GM19324 (cell line): ENCODE measurements at regions not wholly inside any gene's neighbourhood (a gene's known extent, or its start where the extent isn't known, plus 50 kb on each side); places are given as distances from the start of the nearest gene placed in this dataset.

Experiments
- ATAC-seq: cut with Tn5 transposase; IDR thresholded peaks from one replicate; pipeline ENCODE4 v1.9.1; 2021; ENCODE audit warnings: mild to moderate bottlenecking, moderate library complexity; ENCODE audit not compliant: unreplicated experiment, low FRiP score

- ATAC-seq: no peak
Measured at GRCh38 chr1:68338081-68338480, 105.8 kb upstream of the WLS start.

- ATAC-seq: no peak
Measured at GRCh38 chr1:68332041-68332440, 99.7 kb upstream of the WLS start.

DNA sequence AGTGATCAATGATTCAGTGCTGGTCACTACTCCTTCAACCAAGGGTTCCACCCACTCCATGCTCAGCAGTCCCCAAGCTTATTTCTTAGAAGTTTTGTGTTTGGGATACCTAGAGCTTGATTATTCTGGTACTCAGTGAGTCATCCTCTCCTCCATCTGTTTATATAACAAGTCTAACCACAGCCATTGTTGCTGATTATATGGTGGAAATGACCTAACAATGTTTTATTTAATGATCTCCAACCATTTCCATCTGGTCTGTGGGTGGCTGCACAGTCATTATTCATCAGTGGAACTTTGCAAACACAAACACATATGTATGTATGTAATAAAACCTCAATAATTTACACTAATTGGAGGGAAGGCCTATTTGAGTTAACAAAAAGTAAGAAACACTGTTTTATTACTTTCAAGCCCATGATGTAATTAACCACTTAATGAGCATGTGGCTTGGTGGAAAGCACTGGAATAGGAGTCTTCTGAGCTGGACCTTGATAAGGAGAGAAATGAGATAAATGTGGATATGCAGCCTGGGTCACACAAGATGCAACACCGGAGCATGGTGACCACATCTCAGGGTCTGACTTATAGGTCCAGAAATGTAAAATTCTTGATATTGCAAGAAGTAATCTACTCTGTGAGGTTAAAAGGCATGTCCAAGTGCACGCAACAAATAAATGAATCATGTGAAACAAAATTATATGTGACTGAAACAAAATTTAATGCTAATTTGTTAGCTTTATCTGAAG lies 99.0 kb upstream of the WLS start:
- no peak for ATAC-seq

- no peak for ATAC-seq
Measured at GRCh38 chr1:68330391-68330790, 98.1 kb upstream of the WLS start.

GRCh38 chr1:68329096-68329835 lies 96.9 kb upstream of the WLS start:
- ATAC-seq: no peak

GRCh38 chr1:68328490-68328889 lies 96.2 kb upstream of the WLS start:
- ATAC-seq: no peak

GRCh38 chr1:68327414-68327813 lies 95.1 kb upstream of the WLS start:
- no peak for ATAC-seq

DNA sequence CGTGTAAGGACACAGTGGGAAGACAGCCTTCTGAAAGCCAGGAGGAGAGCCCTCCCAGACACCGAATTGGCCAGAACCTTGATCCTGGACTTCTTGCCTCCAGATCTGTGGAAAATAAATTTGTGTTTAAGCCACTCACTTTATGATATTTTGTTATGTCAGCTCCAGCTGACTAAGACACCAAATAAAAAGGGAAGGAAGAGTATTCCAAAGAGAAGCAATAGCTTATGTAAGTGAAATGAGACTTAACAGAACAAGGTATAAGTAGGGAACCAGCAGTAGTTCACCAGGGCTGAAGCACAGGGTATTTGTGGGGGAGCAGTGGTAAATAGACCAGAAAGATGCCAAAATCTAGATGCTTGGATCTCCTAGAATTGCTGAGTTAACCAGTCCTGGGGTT lies 94.2 kb upstream of the WLS start:
- no peak for ATAC-seq

DNA sequence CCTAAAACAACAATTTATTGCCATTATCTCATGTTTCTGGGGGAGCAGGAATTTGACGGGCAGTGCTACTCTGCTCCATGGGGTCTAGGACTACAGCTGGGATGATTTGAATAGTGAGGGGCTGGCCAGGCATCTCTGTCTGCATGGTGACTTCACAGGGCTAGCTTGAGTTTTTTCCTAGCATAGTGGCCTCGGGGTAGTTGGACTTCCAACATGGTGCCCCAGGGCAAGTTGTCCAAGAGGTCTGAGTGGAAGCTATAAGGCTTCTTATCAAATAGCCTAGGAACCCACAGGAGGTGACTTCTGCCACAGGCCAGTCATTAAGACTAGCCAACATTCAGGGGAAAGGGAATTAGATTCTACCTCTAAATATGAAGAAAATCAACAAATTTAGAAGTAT lies 92.0 kb upstream of the WLS start:
- no peak for ATAC-seq

GRCh38 chr1:68322837-68323687 lies 90.7 kb upstream of the WLS start:
- no peak for ATAC-seq

DNA sequence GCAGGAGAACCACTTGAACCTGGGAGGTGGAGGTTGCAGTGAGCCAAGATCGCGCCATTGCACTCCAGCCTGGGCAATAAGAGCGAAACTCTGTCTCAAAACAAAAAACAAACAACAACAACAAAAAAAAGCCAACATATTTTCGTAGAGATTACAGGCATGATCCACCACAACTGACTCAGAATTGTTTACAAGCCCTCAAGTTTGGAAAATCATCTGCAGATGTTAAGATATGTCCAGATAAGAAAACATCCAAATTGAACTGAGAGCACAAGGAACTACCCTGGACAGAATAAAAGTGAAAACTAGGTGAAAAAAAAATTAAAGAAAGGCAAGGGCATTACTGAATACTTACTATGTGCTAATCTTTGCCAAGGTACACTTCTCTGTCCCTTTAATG lies 89.8 kb upstream of the WLS start:
- no peak for ATAC-seq

- no peak for ATAC-seq
Measured at GRCh38 chr1:68321084-68321685, 88.9 kb upstream of the WLS start.

GRCh38 chr1:68320349-68320748 lies 88.0 kb upstream of the WLS start:
- ATAC-seq: no peak

DNA sequence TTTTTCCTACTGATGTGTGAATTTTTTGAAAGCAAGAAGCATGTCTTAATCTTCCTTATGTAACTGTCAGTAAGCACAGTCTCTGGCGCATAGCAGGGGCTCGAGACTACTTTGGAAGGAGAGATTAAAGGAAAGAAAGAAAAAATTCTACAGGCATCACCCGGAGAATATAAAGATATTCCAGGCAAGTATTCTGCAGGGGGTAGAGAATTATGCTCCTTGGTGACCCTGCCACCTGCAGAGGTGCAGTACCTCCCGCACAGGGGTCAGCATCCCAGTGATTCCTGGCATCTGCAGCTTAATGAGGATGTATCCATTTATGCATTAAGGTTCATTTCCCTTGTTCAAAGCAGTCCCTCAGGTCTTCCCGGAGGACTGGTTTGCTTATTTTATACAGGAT lies 87.6 kb upstream of the WLS start:
- no peak for ATAC-seq

DNA sequence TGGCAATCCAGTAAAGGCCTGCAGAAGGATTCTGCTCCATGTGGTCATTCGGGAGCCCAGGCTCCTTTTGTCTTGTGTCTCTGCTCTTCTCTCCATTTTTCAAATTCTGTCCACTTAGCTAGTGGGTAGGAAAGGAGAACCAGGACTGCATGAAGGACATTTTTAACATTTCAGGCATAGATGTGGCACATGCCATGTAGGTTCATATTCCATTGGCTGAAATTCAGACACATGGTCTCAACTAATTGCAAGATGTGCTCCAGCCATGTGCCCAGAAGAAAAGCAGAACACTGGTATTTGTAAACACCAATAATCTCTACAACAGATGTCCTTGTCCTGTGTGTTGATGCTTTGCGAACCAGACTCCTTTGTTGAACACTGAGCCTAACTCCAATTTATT lies 85.2 kb upstream of the WLS start:
- ATAC-seq: no peak

DNA sequence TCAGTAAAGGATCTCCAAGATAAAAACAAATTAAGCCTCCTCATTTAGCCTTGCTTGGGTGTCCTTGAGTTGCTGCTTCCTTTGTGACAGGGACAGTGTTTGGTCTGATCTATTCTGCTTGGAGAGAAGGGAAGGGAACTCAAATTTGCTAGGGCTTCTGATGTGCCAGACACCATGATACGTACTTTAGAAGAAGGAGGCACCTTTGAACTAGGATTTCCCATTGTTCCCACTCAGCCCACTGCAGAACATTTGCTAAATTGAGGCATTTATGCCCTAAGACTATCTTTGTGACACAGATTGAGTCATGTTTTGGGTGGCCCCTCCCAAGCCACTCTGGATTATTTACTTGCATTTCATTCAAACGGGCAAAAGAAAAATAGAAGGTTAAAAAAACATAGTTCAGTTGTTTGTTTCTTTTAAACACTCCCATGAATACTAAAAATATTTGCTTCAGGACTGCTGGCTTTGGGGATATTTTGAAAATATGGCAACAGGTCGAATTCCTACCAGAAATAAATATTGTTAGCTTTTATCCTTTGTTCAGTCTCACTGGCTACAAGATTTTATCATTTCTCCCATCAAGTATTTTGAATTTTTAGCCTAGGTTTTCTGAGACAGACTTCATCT lies 81.9 kb upstream of the WLS start:
- ATAC-seq: no peak

DNA sequence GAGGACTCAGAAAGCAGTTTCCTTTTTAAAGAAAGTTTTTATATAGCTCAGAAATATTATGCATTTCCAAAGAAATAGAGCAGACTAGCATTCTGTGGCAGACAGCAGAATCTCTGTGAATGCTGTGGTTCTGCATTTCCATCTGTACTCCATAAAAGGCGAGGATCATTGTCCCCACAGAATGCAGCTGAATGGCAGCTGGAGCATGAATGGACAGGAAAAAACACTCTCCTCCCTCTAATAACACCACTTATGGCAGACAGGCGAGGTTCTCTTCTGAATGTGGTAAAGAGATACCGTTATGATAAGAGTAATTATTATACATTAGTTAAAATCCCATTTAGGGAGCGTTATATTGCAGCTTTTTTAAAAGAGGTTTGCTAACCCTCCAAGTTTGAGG lies 81.4 kb upstream of the WLS start:
- ATAC-seq: no peak

DNA sequence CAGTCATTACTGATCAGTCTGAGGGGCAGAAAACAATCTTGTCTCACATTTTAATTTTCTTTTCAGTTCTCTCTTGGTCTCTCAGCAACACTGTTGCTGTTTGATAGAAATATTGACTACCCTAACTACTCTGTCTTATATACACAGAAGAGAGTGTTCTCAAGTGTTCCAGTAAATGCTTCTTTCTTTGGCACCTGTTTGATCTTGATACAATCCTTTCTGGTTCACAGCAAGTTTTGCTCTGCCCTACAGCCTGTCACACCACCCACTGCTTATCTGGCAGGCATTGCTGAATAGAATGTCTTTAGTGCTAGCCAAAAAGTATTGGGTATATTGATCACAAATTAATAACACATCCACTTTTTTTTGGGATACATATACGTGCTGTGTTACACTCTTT lies 75.7 kb upstream of the WLS start:
- ATAC-seq: no peak

DNA sequence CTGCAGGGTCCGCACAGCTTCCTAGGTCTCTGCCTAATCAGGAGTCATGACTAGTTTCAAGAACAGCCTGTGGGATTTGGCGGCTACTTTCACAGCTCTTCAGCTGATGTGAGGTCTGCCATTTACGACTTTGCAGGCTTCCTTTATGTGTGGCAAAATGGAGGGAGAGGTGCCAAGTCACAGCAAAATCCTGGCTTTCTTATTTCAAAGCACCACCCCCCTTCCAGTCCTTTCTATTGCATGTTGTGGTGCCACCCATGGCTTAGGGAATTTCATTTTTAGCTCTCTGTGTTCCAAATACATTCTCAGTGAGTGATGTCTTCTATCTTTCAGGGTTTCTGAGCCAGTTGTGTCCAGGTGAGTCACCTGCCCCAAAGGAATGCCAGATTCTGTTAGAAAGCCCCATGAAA lies 75.1 kb upstream of the WLS start:
- no peak for ATAC-seq

DNA sequence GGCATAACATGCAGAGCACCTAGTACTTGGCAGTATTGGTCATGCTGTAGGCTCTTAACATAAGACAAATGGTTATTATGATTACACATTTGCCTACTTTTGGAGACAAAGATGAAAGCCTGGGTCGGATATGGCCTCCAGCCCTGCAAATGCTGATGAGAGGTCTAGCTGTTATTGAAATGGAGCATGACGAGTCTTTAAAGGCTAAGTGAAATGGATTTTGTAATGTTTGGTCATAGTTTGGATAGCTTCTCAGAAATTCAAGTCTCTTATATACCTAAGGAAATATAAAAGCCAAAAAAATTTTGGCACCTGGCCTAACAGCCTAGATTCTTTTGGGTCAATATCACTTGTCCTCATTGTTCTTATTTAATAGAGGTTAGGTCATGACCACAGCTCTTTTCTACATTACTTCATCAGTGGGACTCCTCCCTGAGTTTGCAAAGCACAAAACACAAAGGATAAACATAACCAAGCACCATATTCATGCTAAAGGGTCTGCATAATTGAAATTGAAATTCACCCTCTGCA lies 69.2 kb upstream of the WLS start:
- ATAC-seq: no peak
